Thymus (tissue), 11 donors: ENCODE measurements at regions not wholly inside any gene's neighbourhood (a gene's known extent, or its start where the extent isn't known, plus 50 kb on each side); places are given as distances from the start of the nearest gene placed in this dataset.
A peak's percentile ranks its signal among the peaks of the same experiment; 100 is the strongest.

Source experiments
- DNase-seq, 9 donors: peaks; one replicate each; pipeline ENCODE4 v3.0.0-alpha.2; 2013; ENCODE audit warnings: low spot score in 9 of 9, low read depth in 6 of 9, missing footprints in 1 of 9
- H3K27ac ChIP-seq, 2 donors: one replicate each; pipeline ENCODE4 v1.5.1; 2013; ENCODE audit warnings: control low read depth in 1 of 2, low read depth in 1 of 2, low read length in 1 of 2, mild to moderate bottlenecking in 1 of 2, moderate library complexity in 1 of 2
- H3K27me3 ChIP-seq, 2 donors: one replicate each; pipeline ENCODE4 v1.5.1; 2013; ENCODE audit warnings: low read length in 1 of 2; ENCODE audit not compliant: control insufficient read depth in 2 of 2, insufficient read depth in 1 of 2
- H3K36me3 ChIP-seq, 2 donors: one replicate each; pipeline ENCODE4 v1.5.1; 2013; ENCODE audit warnings: low read length in 1 of 2, mild to moderate bottlenecking in 1 of 2, moderate library complexity in 1 of 2; ENCODE audit not compliant: control insufficient read depth in 2 of 2, insufficient read depth in 2 of 2
- H3K4me1 ChIP-seq, 2 donors: one replicate each; pipeline ENCODE4 v1.5.1; 2013; ENCODE audit warnings: low read length in 2 of 2; ENCODE audit not compliant: control insufficient read depth in 2 of 2, insufficient read depth in 2 of 2
- H3K4me3 ChIP-seq, 2 donors: one replicate each; pipeline ENCODE4 v1.5.1; 2013; ENCODE audit warnings: low read length in 2 of 2, control low read depth in 1 of 2, mild to moderate bottlenecking in 1 of 2
- H3K9me3 ChIP-seq, 2 donors: one replicate each; pipeline ENCODE4 v1.5.1; 2013; ENCODE audit warnings: low read length in 1 of 2, mild to moderate bottlenecking in 1 of 2; ENCODE audit not compliant: control insufficient read depth in 2 of 2, insufficient read depth in 1 of 2
- WGBS: extraction: QIAGEN DNeasy Blood & Tissue Kit; methylation state at CpG from one replicate; pipeline ENCODE4 v1.1.7; 2013; 5-methylcytosine and 5-hydroxymethylcytosine counted together
- donor health status: healthy.

DNA sequence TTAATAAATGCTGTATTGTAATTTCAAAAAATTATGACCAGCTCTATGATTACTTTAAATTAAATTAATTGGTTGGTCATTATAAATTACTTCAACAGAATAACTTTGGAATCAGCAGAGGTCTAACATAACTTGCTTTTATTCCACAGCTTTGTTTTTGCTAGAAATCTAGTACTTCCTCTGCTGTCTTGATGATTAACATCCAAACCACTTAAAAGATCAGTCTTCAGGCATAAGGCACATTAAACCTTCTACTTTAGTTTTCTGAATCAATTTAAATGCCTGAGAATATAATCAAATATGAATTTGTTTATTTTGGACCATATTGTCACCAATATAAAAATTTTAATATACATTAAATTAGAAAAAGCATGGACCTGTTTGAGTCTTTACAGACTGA is 465.3 kb downstream of the ARL4A start:
- Histone ChIP-seq H3K4me3 (no peak overlapping the region), H3K36me3 (no peaks in the 10 kb centered on the region), H3K4me1 (no peaks in the 10 kb centered on the region), H3K9me3 (no peaks in the 10 kb centered on the region), H3K27ac (no peak overlapping the region), H3K27me3 (no peaks in the 10 kb centered on the region)
- DNase-seq, result no peak

- whole genome bisulfite sequencing, result 24% methylated on average over 2 of the region's 2 CpGs
- no peak overlapping the region for H3K4me3 ChIP-seq
- DNase-seq, result no peak
Measured at GRCh38 chr7:13153266-13153665, 465.8 kb downstream of the ARL4A start.

DNA sequence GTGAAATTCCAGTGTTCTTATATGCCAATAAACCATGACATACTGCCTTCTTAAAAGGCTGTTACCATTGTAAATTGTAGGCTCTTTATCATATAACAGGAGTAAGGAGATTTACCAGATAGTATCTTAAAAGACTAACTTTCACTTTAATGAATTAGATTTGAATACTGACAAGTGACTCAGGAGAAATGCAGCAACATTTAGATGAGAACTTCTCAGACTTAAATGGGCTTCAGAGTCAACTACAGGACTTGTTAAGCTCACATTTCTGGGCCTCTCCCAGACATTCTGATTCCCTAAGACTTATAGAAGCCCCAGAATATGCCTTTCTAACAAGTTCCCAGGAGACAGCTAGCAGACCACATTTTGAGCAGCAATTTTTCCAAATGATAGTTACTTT is 466.3 kb downstream of the ARL4A start:
- Histone ChIP-seq H3K36me3 (no peaks in the 10 kb centered on the region), H3K27ac (no peak overlapping the region), H3K4me3 (no peak overlapping the region), H3K9me3 (no peaks in the 10 kb centered on the region), H3K4me1 (no peaks in the 10 kb centered on the region), H3K27me3 (no peaks in the 10 kb centered on the region)
- no peak for DNase-seq

More at GRCh38 chr7:13153266-13153665, 465.8 kb downstream of the ARL4A start:
- Histone ChIP-seq H3K36me3 (no peaks in the 10 kb centered on the region), H3K4me1 (no peaks in the 10 kb centered on the region), H3K9me3 (no peaks in the 10 kb centered on the region), H3K27ac (no peak overlapping the region), H3K27me3 (no peaks in the 10 kb centered on the region)

GRCh38 chr7:13155188-13155587 is 467.8 kb downstream of the ARL4A start:
- 76% methylated on average over 1 of the region's 1 CpG for WGBS
- peak in 1 of 9 donors; percentile 1 for DNase-seq
- H3K27me3 ChIP-seq, result no peaks in the 10 kb centered on the region
- no peaks in the 10 kb centered on the region for H3K9me3 ChIP-seq
- H3K36me3 ChIP-seq, result no peaks in the 10 kb centered on the region
- H3K27ac ChIP-seq, result no peak overlapping the region
- H3K4me1 ChIP-seq, result no peaks in the 10 kb centered on the region
- H3K4me3 ChIP-seq, result no peak overlapping the region

DNA sequence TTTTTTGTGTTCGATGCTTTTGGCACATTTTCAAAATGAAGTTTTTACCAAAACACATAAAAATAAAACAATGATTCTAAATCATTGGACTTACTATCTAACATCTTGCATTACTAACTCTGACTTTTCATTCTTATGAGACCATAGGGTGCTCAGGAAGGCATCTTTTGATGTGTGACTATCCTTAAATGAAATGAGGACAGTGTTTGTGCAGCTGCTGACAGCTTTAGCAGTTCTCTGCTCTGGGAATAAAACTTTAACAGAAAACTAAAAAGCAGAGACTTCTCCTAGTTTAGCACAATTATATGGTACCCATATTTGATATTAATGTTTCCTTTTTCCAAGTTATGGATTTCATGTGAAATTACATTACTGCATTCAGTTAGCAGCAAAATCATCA is 471.6 kb downstream of the ARL4A start:
- 94% methylated on average over 1 of the region's 1 CpG for WGBS
- Histone ChIP-seq H3K4me1 (no peaks in the 10 kb centered on the region), H3K27me3 (no peaks in the 10 kb centered on the region), H3K36me3 (no peaks in the 10 kb centered on the region), H3K4me3 (no peak overlapping the region), H3K9me3 (no peaks in the 10 kb centered on the region), H3K27ac (no peak overlapping the region)
- DNase-seq, result no peak

DNA sequence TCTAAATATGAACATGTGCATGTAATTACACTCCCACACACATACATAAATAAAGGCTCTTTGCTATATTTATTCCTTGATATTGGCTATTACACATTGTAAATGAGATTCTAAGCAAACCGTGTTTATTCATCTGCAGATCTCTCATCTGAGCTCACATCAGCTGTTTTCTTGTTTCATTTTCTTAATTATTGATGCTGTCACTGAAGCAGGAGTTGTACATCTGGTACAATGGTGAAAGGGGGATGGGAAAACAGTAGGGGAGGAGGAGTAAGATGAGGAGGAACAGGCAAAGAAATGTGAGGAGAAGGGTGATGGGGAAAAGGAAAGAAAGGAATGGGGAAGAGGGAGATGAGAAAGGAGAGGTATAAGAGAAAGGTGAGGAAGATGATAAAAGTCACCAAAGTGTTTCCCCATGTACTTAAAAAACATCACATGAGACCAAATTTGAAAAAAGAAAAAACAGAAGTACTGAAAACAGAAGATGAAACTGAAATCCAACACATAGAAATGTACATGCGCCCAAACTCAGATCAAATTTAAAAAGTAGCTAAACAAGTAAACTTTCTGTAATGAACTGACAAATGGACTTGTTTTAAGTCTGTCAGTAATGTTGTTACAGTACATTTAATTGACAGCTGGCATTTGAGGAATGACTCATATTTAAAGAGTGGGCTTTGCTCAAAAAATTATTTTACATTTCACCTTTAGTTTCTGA is 472.2 kb downstream of the ARL4A start:
- DNase-seq, result no peak
- Histone ChIP-seq H3K27ac (no peak overlapping the region), H3K4me3 (no peak overlapping the region), H3K9me3 (no peaks in the 10 kb centered on the region), H3K27me3 (no peaks in the 10 kb centered on the region), H3K36me3 (no peaks in the 10 kb centered on the region), H3K4me1 (no peaks in the 10 kb centered on the region)
- 89% methylated on average over 2 of the region's 2 CpGs for WGBS

- H3K27me3 ChIP-seq, result no peaks in the 10 kb centered on the region
- H3K4me3 ChIP-seq, result no peak overlapping the region
- no peaks in the 10 kb centered on the region for H3K4me1 ChIP-seq
- H3K27ac ChIP-seq, result no peak overlapping the region
- no peaks in the 10 kb centered on the region for H3K36me3 ChIP-seq
- H3K9me3 ChIP-seq, result no peaks in the 10 kb centered on the region
- DNase-seq, result no peak
Measured at GRCh38 chr7:13161125-13161524, 473.7 kb downstream of the ARL4A start.

GRCh38 chr7:13165854-13166253 is 478.4 kb downstream of the ARL4A start:
- DNase-seq, result no peak
- H3K27me3 ChIP-seq, result no peaks in the 10 kb centered on the region
- peaks cover 0 to 3% of the 10 kb centered on the region in 2 donors for H3K9me3 ChIP-seq
- WGBS, result 44% methylated on average over 4 of the region's 4 CpGs
- no peak overlapping the region for H3K4me3 ChIP-seq
- no peak overlapping the region for H3K27ac ChIP-seq
- H3K36me3 ChIP-seq, result no peaks in the 10 kb centered on the region
- no peaks in the 10 kb centered on the region for H3K4me1 ChIP-seq

GRCh38 chr7:13166801-13167200 is 479.4 kb downstream of the ARL4A start:
- WGBS, result 93% methylated on average over 1 of the region's 1 CpG
- Histone ChIP-seq H3K27me3 (no peaks in the 10 kb centered on the region), H3K4me3 (no peak overlapping the region), H3K27ac (no peak overlapping the region), H3K36me3 (no peaks in the 10 kb centered on the region), H3K4me1 (no peaks in the 10 kb centered on the region), H3K9me3 (peaks cover 0 to 3% of the 10 kb centered on the region in 2 donors)
- DNase-seq, result no peak

GRCh38 chr7:13169356-13169755 is 481.9 kb downstream of the ARL4A start:
- H3K27ac ChIP-seq, result no peak overlapping the region
- H3K4me1 ChIP-seq, result no peaks in the 10 kb centered on the region
- H3K4me3 ChIP-seq, result no peak overlapping the region
- peaks cover 0 to 3% of the 10 kb centered on the region in 2 donors for H3K9me3 ChIP-seq
- no peaks in the 10 kb centered on the region for H3K27me3 ChIP-seq
- DNase-seq, result no peak
- no peaks in the 10 kb centered on the region for H3K36me3 ChIP-seq
- WGBS, result 93% methylated on average over 3 of the region's 3 CpGs
